ENCODE measurements at regions not wholly inside any gene's neighbourhood (a gene's known extent, or its start where the extent isn't known, plus 50 kb on each side); places are given as distances from the start of the nearest gene placed in this dataset.

GRCh38 chr17:77892469-77893143, 65.9 kb upstream of the TNRC6C start:
- Mint-ChIP-seq H3K27me3 (peaks cover 23% of the 10 kb centered on the region), H3K4me1 (peaks cover 40% of the 10 kb centered on the region), H3K4me3 (no peak overlapping the region), H3K36me3 (ENCODE audit: low read depth) (no peaks in the 10 kb centered on the region), H3K9me3 (no peaks in the 10 kb centered on the region), H3K27ac (no peak overlapping the region)
- TF ChIP-seq CTCF (IDR thresholded peaks at IDR 0.05) = no peak
- CTCF ChIA-PET = no interaction called here
- POLR2A ChIA-PET = interaction anchor here (0.9 to 1.5 kb wide), 3 partner anchors 9 to 66 kb away, joined by 4 read pairs; partner anchors contain the start of gene TNRC6C
- ATAC-seq (ENCODE audit: low read depth) (no peak), DNase-seq (no peak)
- intact Hi-C loops (cut with micrococcal nuclease) = no loop called here

GRCh38 chr17:77893144-77894044, 65.1 kb upstream of the TNRC6C start:
- no peaks in the 10 kb centered on the region for H3K36me3 Mint-ChIP-seq (ENCODE audit: low read depth)
- peak; percentile 70 for ATAC-seq (ENCODE audit: low read depth)
- intact Hi-C loops (cut with micrococcal nuclease) = no loop called here
- H3K27ac Mint-ChIP-seq = no peak overlapping the region
- peaks cover 33% of the 10 kb centered on the region for H3K4me1 Mint-ChIP-seq
- H3K9me3 Mint-ChIP-seq = no peaks in the 10 kb centered on the region
- ChIA-PET CTCF (no interaction called here), POLR2A (interaction anchor here (1.0 kb wide), 1 partner anchor 10 kb away, joined by 4 read pairs; no protein-coding TSS in a partner anchor)
- no peak for TF ChIP-seq CTCF (IDR thresholded peaks at IDR 0.05)
- peaks cover 24% of the 10 kb centered on the region for H3K27me3 Mint-ChIP-seq
- DNase-seq = no peak
- no peak overlapping the region for H3K4me3 Mint-ChIP-seq

GRCh38 chr17:77894126-77894956, 64.2 kb upstream of the TNRC6C start:
- Mint-ChIP-seq H3K36me3 (ENCODE audit: low read depth) (no peaks in the 10 kb centered on the region), H3K4me1 (peaks cover 34% of the 10 kb centered on the region), H3K9me3 (no peaks in the 10 kb centered on the region), H3K27me3 (peaks cover 17% of the 10 kb centered on the region), H3K27ac (no peak overlapping the region), H3K4me3 (no peak overlapping the region)
- CTCF ChIA-PET = no interaction called here
- intact Hi-C loops (cut with micrococcal nuclease) = no loop called here
- POLR2A ChIA-PET = interaction anchor here (1.4 to 1.5 kb wide), 2 partner anchors 13 to 64 kb away, joined by 3 read pairs; partner anchors contain the start of gene TNRC6C
- TF ChIP-seq CTCF (IDR thresholded peaks at IDR 0.05) = no peak
- ATAC-seq (ENCODE audit: low read depth) (no peak), DNase-seq (no peak)

GRCh38 chr17:77897741-77898301, 60.7 kb upstream of the TNRC6C start:
- H3K4me3 Mint-ChIP-seq = no peak overlapping the region
- ChIA-PET POLR2A (interaction anchor here (0.6 to 2.2 kb wide), 3 partner anchors 18 to 1030 kb away, joined by 3 to 12 read pairs (median 5); partner anchors contain the start of gene TNRC6C), CTCF (no interaction called here)
- H3K4me1 Mint-ChIP-seq = peaks cover 28% of the 10 kb centered on the region
- intact Hi-C loops (cut with micrococcal nuclease) = no loop called here
- no peaks in the 10 kb centered on the region for H3K9me3 Mint-ChIP-seq
- H3K36me3 Mint-ChIP-seq (ENCODE audit: low read depth) = no peaks in the 10 kb centered on the region
- TF ChIP-seq CTCF (IDR thresholded peaks at IDR 0.05) = no peak
- DNase-seq (no peak), ATAC-seq (ENCODE audit: low read depth) (no peak)
- peaks cover 32% of the 10 kb centered on the region for H3K27me3 Mint-ChIP-seq
- no peak overlapping the region for H3K27ac Mint-ChIP-seq

Data from activated B cell treated with CpG ODN at 0.5 μM for 24 hours (primary cell).